ENCODE measurements at regions not wholly inside any gene's neighbourhood (a gene's known extent, or its start where the extent isn't known, plus 50 kb on each side); places are given as distances from the start of the nearest gene placed in this dataset.

- TF ChIP-seq CREB1 (IDR thresholded peaks at IDR 0.05) (no peak), CREB1 (CRISPR knock-in tag; IDR thresholded peaks at IDR 0.05) (no peak), TAF7 (tag; IDR thresholded peaks at IDR 0.05) (no peak), FIP1L1 (IDR thresholded peaks at IDR 0.05; ENCODE audit: low read depth, low read length, poor library complexity, severe bottlenecking) (no peak), ZBTB49 (CRISPR knock-in tag; IDR thresholded peaks at IDR 0.05; ENCODE audit: borderline replicate concordance) (no peak)
Measured at GRCh38 chr20:23200914-23201313, 114.8 kb upstream of the CD93 start (continued).

- H2AFZ ChIP-seq (ENCODE audit: low read depth, low read length) = no peak overlapping the region
- H3K4me3 ChIP-seq = no peak overlapping the region
- 92% methylated on average over 9 of the region's 12 CpGs for WGBS (ENCODE audit: insufficient coverage, low coverage, missing lambda C conversion rate)
- ChIA-PET POLR2A (interaction anchor here (0.9 kb wide), 1 partner anchor 157 kb away, joined by 4 read pairs; no protein-coding TSS in a partner anchor), CTCF (ENCODE audit: low intra/inter-chr PET ratio) (interaction anchor here (1.2 kb wide), 1 partner anchor 149 kb away, joined by 5 read pairs; no protein-coding TSS in a partner anchor)
- BruUV-seq (replicated peaks) = no TSS peak
- no peaks in the 10 kb centered on the region for H3K27me3 ChIP-seq (ENCODE audit: control insufficient read depth in 2 of 2, insufficient read depth in 2 of 2, low read length in 2 of 2)
- ATAC-seq (no peak), DNase-seq (ENCODE audit: extremely low read depth in 1 of 4, low spot score in 3 of 4) (no peak), FAIRE-seq (no peak)
- in situ Hi-C loops (cut with MboI) (no loop called here), intact Hi-C loops (cut with micrococcal nuclease) (loop anchor here (5.0 kb wide), 1 partner anchor 148 kb away; no protein-coding TSS in a partner anchor)
- no peak overlapping the region for H3K4me2 ChIP-seq (ENCODE audit: insufficient read depth, low read length)
- H3K9me3 ChIP-seq (replicated peaks; ENCODE audit: control insufficient read depth, insufficient read depth, low read depth, low read length) = no peaks in the 10 kb centered on the region
- no peaks in the 10 kb centered on the region for H4K20me1 ChIP-seq (replicated peaks; ENCODE audit: control insufficient read depth, insufficient read depth, low read length)
- H3K4me1 ChIP-seq (replicated peaks in 1 of 2; ENCODE audit: control insufficient read depth in 2 of 2, insufficient read depth in 2 of 2, low read length in 2 of 2) = peaks cover 9 to 17% of the 10 kb centered on the region in 2 experiments; a peak in 4 of 5 replicates
- no peak overlapping the region for H3K27ac ChIP-seq (ENCODE audit: extremely low read depth, low read depth, low read length)
- H3K9ac ChIP-seq (ENCODE audit: insufficient read depth in 1 of 2, low read depth in 2 of 2, low read length in 2 of 2) = no peak overlapping the region
- H3K36me3 ChIP-seq (ENCODE audit: control insufficient read depth, insufficient read depth, low read length) = no peaks in the 10 kb centered on the region
- no peaks in the 10 kb centered on the region for H3K79me2 ChIP-seq (ENCODE audit: control insufficient read depth, insufficient read depth, low read length)
- no peaks in the 10 kb centered on the region for H3K9me1 ChIP-seq (ENCODE audit: control insufficient read depth, insufficient read depth, low read length)
- TF ChIP-seq AFF4 (CRISPR knock-in tag; IDR thresholded peaks at IDR 0.05) (no peak), ETS1 (conservative IDR thresholded peaks at IDR 0.05; ENCODE audit: control insufficient read depth, low read depth, low read length) (no peak), RBBP5 (IDR thresholded peaks at IDR 0.05; ENCODE audit: borderline replicate concordance, insufficient read depth, low read length, poor library complexity, severe bottlenecking) (no peak), KDM2B (CRISPR knock-in tag; IDR thresholded peaks at IDR 0.05) (no peak), ZNF197 (CRISPR knock-in tag; IDR thresholded peaks at IDR 0.05; ENCODE audit: low read depth) (no peak), RAD21 (CRISPR knock-in tag; conservative IDR thresholded peaks at IDR 0.05 in 1 of 2, IDR thresholded peaks at IDR 0.05 in 1 of 2) (no peak)
Measured at GRCh38 chr20:23200413-23200812, 114.3 kb upstream of the CD93 start.
